Heart left ventricle (tissue), 16 donors: ENCODE measurements at regions not wholly inside any gene's neighbourhood (a gene's known extent, or its start where the extent isn't known, plus 50 kb on each side); places are given as distances from the start of the nearest gene placed in this dataset.

Experiments
- ATAC-seq, 4 donors: fragments of 200-7000 bp; cut with Tn5 transposase; one replicate each; pipeline ENCODE4 v1.9.1; 2020 to 2022; ENCODE audit warnings: moderate library complexity in 4 of 4, mild to moderate bottlenecking in 3 of 4, moderate number of reproducible peaks in 1 of 4
- DNase-seq, 5 donors: peaks; one replicate each; pipeline ENCODE4 v3.0.0-alpha.2; 2020
- H3K27ac ChIP-seq, 12 donors: fragments of 200-600 bp; sonication (generic) in 4 of 12; one replicate each; pipeline versions ENCODE4 v1.5.0 to v1.8.0; 2016 to 2022; ENCODE audit warnings: mild to moderate bottlenecking in 2 of 12
- H3K27me3 ChIP-seq, 9 donors: fragments of 200-600 bp; sonication (generic) in 2 of 9; one replicate each; pipeline versions ENCODE4 v1.5.1 to v1.8.0; 2016 to 2022; ENCODE audit warnings: mild to moderate bottlenecking in 3 of 9
- H3K36me3 ChIP-seq, 9 donors: fragments of 200-600 bp; sonication (generic) in 2 of 9; one replicate each; pipeline versions ENCODE4 v1.5.0 to v1.8.0; 2018 to 2022; ENCODE audit warnings: mild to moderate bottlenecking in 2 of 9
- H3K4me1 ChIP-seq, 12 donors: fragments of 200-600 bp; sonication (generic) in 4 of 12; one replicate each; pipeline versions ENCODE4 v1.5.0 to v1.8.0; 2016 to 2022; ENCODE audit warnings: mild to moderate bottlenecking in 3 of 12
- H3K4me3 ChIP-seq, 12 donors: fragments of 200-600 bp; sonication (generic) in 4 of 12; one replicate each; pipeline versions ENCODE4 v1.5.0 to v1.8.0; 2017 to 2022; ENCODE audit warnings: mild to moderate bottlenecking in 9 of 12, moderate library complexity in 4 of 12
- H3K9me3 ChIP-seq, 12 donors: fragments of 200-600 bp; sonication (generic) in 4 of 12; one replicate each; pipeline versions ENCODE4 v1.5.0 to v1.8.0; 2016 to 2022; ENCODE audit warnings: mild to moderate bottlenecking in 1 of 12
- CTCF ChIP-seq, 12 donors: fragments of 200-600 bp; sonication (generic) in 4 of 12; IDR thresholded peaks; one replicate each; pipeline versions ENCODE4 v1.5.0 to v1.8.0; 2018 to 2022; ENCODE audit warnings: antibody characterized with exemption in 12 of 12, mild to moderate bottlenecking in 5 of 12
- POLR2A ChIP-seq, 2 donors: fragments of 450-650 bp; IDR thresholded peaks; one replicate each; pipeline ENCODE4 v1.6.1; 2017; ENCODE audit warnings: antibody characterized with exemption in 2 of 2, mild to moderate bottlenecking in 2 of 2, moderate library complexity in 2 of 2
- WGBS, 4 donors: extraction: QIAGEN DNeasy Blood & Tissue Kit in 2 of 4; methylation state at CpG; one replicate each; pipeline versions ENCODE4 v1.1.5 to v1.1.7; 2013 to 2018; 5-methylcytosine and 5-hydroxymethylcytosine counted together
- intact Hi-C, 10 donors: fragments of 100-400 bp; cut with DNase I; formaldehyde crosslinking; loops; one replicate each; pipeline versions ENCODE4 v1.11.1 to v1.14.2; 2022
- donor health status: ischemic (EF 13 %, LVEDD 7.1; RV severe dilation, severe dysfunction).
- donor health status: healthy with polysubstance abuse.
- donor health status: DM: no; HTN: yes; CAD: no.
- donor health status: DM: no; HTN: no; CAD: no.
- donor health status: ischemic (EF 25% LVEDD 6.9; RV normal size, moderate dysfunction).
- donor health status: ischemic (EF 25% LVEDD 5.7; RV mildly dilated, moderate dysfunction).
- donor health status: healthy.
- donor health status: DM: yes; HTN: yes; CAD: no.
- donor health status: ischemic (EF 35%, LVEDD 5.7; RV mildly dilated, moderate dysfunction).
- donor health status: nonischemic (EF 11% LVEDD 7.7; RV severe dilation, severe dysfunction).
- donor health status: DM: yes; HTN: yes; CAD: no.
- donor health status: PGD.
- donor health status: ischemic (EF 29% LVEDD 5.4; RV normal size, mild dysfunction).
- donor health status: nonischemic (EF 23%, LVEDD 6.1; RV moderate dilation, normal function).

GRCh38 chr7:97468493-97468892 is 263.4 kb upstream of the TAC1 start:
- H3K4me1 ChIP-seq: no peaks in the 10 kb centered on the region
- WGBS, 4 donors: 65 to 78% (median 74%) methylated on average over 3 of the region's 3 CpGs
- intact Hi-C loops: no loop called here

GRCh38 chr7:97470726-97471125 is 261.2 kb upstream of the TAC1 start:
- Histone ChIP-seq H3K9me3 (no peaks in the 10 kb centered on the region), H3K27ac (no peak overlapping the region), H3K4me1 (no peaks in the 10 kb centered on the region), H3K4me3 (no peak overlapping the region), H3K36me3 (no peaks in the 10 kb centered on the region), H3K27me3 (peaks cover 0 to 5% (median 0%) of the 10 kb centered on the region in 9 donors)
- intact Hi-C loops: loop anchor here in 1 of 10 donors (10.0 kb wide), 1 partner anchor 56 kb away; no protein-coding TSS in a partner anchor
- WGBS, 4 donors: 74 to 83% (median 78%) methylated on average over 5 of the region's 5 CpGs
- ATAC-seq (no peak), DNase-seq (no peak)
- TF ChIP-seq CTCF (IDR thresholded peaks at IDR 0.05): no peak
- no peak for TF ChIP-seq POLR2A (IDR thresholded peaks at IDR 0.05)

More at GRCh38 chr7:97468493-97468892, 263.4 kb upstream of the TAC1 start:
- Histone ChIP-seq H3K27me3 (peaks cover 0 to 5% (median 0%) of the 10 kb centered on the region in 9 donors), H3K27ac (no peak overlapping the region), H3K4me3 (no peak overlapping the region), H3K9me3 (no peaks in the 10 kb centered on the region), H3K36me3 (no peaks in the 10 kb centered on the region)
- no peak for TF ChIP-seq CTCF (IDR thresholded peaks at IDR 0.05)
- TF ChIP-seq POLR2A (IDR thresholded peaks at IDR 0.05): no peak
- DNase-seq (no peak), ATAC-seq (no peak)

- Histone ChIP-seq H3K4me1 (no peaks in the 10 kb centered on the region), H3K27me3 (peaks cover 0 to 5% (median 0%) of the 10 kb centered on the region in 9 donors), H3K9me3 (no peaks in the 10 kb centered on the region), H3K36me3 (no peaks in the 10 kb centered on the region), H3K4me3 (no peak overlapping the region), H3K27ac (no peak overlapping the region)
- DNase-seq: no peak
- TF ChIP-seq POLR2A (IDR thresholded peaks at IDR 0.05): no peak
- no peak for TF ChIP-seq CTCF (IDR thresholded peaks at IDR 0.05)
- WGBS, 4 donors: 53 to 62% (median 61%) methylated on average over 3 of the region's 3 CpGs
- ATAC-seq: no peak
- intact Hi-C loops: loop anchor here in 1 of 10 donors (10.0 kb wide), 1 partner anchor 57 kb away; no protein-coding TSS in a partner anchor
Observed at GRCh38 chr7:97471491-97471890, 260.4 kb upstream of the TAC1 start.

- H3K27me3 ChIP-seq: no peaks in the 10 kb centered on the region
- ATAC-seq: no peak
- no peaks in the 10 kb centered on the region for H3K36me3 ChIP-seq
- intact Hi-C loops: loop anchor here in 1 of 10 donors (10.0 kb wide), 1 partner anchor 65 kb away; no protein-coding TSS in a partner anchor
- no peak for DNase-seq
- no peaks in the 10 kb centered on the region for H3K4me1 ChIP-seq
- H3K4me3 ChIP-seq: no peak overlapping the region
- no peaks in the 10 kb centered on the region for H3K9me3 ChIP-seq
- H3K27ac ChIP-seq: no peak overlapping the region
- no peak for TF ChIP-seq CTCF (IDR thresholded peaks at IDR 0.05)
- TF ChIP-seq POLR2A (IDR thresholded peaks at IDR 0.05): no peak
- 21 to 40% (median 23%) methylated on average over 5 to 6 of the region's 6 CpGs for WGBS, 4 donors
Observed at GRCh38 chr7:97479740-97480290, 252.1 kb upstream of the TAC1 start.
